ENCODE measurements at regions not wholly inside any gene's neighbourhood (a gene's known extent, or its start where the extent isn't known, plus 50 kb on each side); places are given as distances from the start of the nearest gene placed in this dataset.

DNA sequence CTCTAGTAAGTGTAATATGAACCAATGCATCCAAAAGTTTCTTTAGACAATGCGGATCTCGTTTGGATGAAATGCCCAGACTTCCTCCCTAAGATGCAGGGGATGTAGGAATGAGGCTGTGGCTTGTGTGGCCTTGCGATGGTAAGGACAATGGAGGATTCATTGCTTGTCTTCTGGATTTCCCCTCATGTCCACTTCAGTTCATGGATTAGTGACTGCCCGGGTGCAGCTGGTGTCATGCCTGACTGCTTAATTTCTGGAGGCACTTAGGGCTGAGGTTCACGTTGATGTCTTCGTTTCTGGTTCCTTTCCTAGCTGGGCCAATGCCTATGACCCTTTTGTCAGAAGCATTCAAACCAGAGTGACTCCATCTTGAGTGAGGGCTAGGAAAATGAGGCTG is 93.8 kb downstream of the SCP2D1 start:
- no peaks in the 10 kb centered on the region for H3F3A ChIP-seq (ENCODE audit: low read depth)
- no peaks in the 10 kb centered on the region for H3K4me1 ChIP-seq (ENCODE audit: insufficient read depth, low read length, poor library complexity, severe bottlenecking)
- no peak overlapping the region for H3K9ac ChIP-seq (ENCODE audit: low read depth, low read length, poor library complexity, severe bottlenecking)
- no peaks in the 10 kb centered on the region for H3K36me3 ChIP-seq (ENCODE audit: insufficient read depth, low read length)
- no peaks in the 10 kb centered on the region for H4K20me1 ChIP-seq (ENCODE audit: insufficient read depth, low read length, poor library complexity, severe bottlenecking)
- H3K27me3 ChIP-seq (ENCODE audit: insufficient read depth, low read length, poor library complexity, severe bottlenecking), result no peaks in the 10 kb centered on the region
- H3K9me2 ChIP-seq (replicated peaks; ENCODE audit: low read depth, low read length), result no peaks in the 10 kb centered on the region
- no peaks in the 10 kb centered on the region for H3K9me3 ChIP-seq (ENCODE audit: insufficient read depth, low read depth, low read length)
- TF ChIP-seq, protein P1, sequence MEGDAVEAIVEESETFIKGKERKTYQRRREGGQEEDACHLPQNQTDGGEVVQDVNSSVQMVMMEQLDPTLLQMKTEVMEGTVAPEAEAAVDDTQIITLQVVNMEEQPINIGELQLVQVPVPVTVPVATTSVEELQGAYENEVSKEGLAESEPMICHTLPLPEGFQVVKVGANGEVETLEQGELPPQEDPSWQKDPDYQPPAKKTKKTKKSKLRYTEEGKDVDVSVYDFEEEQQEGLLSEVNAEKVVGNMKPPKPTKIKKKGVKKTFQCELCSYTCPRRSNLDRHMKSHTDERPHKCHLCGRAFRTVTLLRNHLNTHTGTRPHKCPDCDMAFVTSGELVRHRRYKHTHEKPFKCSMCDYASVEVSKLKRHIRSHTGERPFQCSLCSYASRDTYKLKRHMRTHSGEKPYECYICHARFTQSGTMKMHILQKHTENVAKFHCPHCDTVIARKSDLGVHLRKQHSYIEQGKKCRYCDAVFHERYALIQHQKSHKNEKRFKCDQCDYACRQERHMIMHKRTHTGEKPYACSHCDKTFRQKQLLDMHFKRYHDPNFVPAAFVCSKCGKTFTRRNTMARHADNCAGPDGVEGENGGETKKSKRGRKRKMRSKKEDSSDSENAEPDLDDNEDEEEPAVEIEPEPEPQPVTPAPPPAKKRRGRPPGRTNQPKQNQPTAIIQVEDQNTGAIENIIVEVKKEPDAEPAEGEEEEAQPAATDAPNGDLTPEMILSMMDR (conservative IDR thresholded peaks at IDR 0.05; ENCODE audit: low read length), result no peak
- no peak for TF ChIP-seq EZH2phosphoT487 (IDR thresholded peaks at IDR 0.05; ENCODE audit: borderline replicate concordance)
- H3K79me2 ChIP-seq (ENCODE audit: insufficient read depth, low read length), result no peaks in the 10 kb centered on the region
- no peak overlapping the region for H3K4me2 ChIP-seq (ENCODE audit: low read depth, low read length, poor library complexity, severe bottlenecking)
- H3K4me3 ChIP-seq (ENCODE audit: low read length, poor library complexity, severe bottlenecking), result no peak overlapping the region
- H2AFZ ChIP-seq (ENCODE audit: low read length), result no peak overlapping the region

DNA sequence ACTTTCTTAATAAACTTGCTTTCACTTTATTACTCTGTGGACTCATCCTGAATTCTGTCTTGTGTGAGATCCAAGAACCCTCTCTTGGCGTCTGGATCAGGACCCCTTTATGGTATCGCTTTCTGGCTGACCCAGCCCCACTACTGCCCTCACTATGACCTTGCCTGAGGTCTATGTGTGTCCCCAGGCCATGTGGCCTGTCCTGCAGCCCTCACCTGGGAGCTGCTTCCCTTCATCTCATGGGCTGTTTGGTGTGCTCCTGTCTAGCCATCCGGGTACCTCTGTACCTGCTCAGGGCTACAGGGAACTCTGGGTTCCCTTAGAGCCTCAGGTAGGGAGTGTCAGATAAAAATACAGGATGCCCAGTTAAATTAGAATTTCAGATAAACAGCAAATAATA is 94.5 kb downstream of the SCP2D1 start:
- no peak overlapping the region for H3K9ac ChIP-seq (ENCODE audit: low read depth, low read length, poor library complexity, severe bottlenecking)
- H3K9me2 ChIP-seq (replicated peaks; ENCODE audit: low read depth, low read length), result no peaks in the 10 kb centered on the region
- no peaks in the 10 kb centered on the region for H3K79me2 ChIP-seq (ENCODE audit: insufficient read depth, low read length)
- H3K4me1 ChIP-seq (ENCODE audit: insufficient read depth, low read length, poor library complexity, severe bottlenecking), result no peaks in the 10 kb centered on the region
- no peaks in the 10 kb centered on the region for H3K36me3 ChIP-seq (ENCODE audit: insufficient read depth, low read length)
- no peaks in the 10 kb centered on the region for H4K20me1 ChIP-seq (ENCODE audit: insufficient read depth, low read length, poor library complexity, severe bottlenecking)
- no peaks in the 10 kb centered on the region for H3K27me3 ChIP-seq (ENCODE audit: insufficient read depth, low read length, poor library complexity, severe bottlenecking)
- no peaks in the 10 kb centered on the region for H3F3A ChIP-seq (ENCODE audit: low read depth)
- H3K4me2 ChIP-seq (ENCODE audit: low read depth, low read length, poor library complexity, severe bottlenecking), result no peak overlapping the region
- H2AFZ ChIP-seq (ENCODE audit: low read length), result no peak overlapping the region
- no peaks in the 10 kb centered on the region for H3K9me3 ChIP-seq (ENCODE audit: insufficient read depth, low read depth, low read length)
- no peak for TF ChIP-seq EZH2phosphoT487 (IDR thresholded peaks at IDR 0.05; ENCODE audit: borderline replicate concordance)
- TF ChIP-seq, protein P1 (conservative IDR thresholded peaks at IDR 0.05; ENCODE audit: low read length), result no peak
- H3K4me3 ChIP-seq (ENCODE audit: low read length, poor library complexity, severe bottlenecking), result no peak overlapping the region

- H3K79me2 ChIP-seq (ENCODE audit: insufficient read depth, low read length), result no peaks in the 10 kb centered on the region
- H3K4me1 ChIP-seq (ENCODE audit: insufficient read depth, low read length, poor library complexity, severe bottlenecking), result no peaks in the 10 kb centered on the region
- no peaks in the 10 kb centered on the region for H3F3A ChIP-seq (ENCODE audit: low read depth)
- TF ChIP-seq EZH2phosphoT487 (IDR thresholded peaks at IDR 0.05; ENCODE audit: borderline replicate concordance), result no peak
- H4K20me1 ChIP-seq (ENCODE audit: insufficient read depth, low read length, poor library complexity, severe bottlenecking), result no peaks in the 10 kb centered on the region
- H3K9ac ChIP-seq (ENCODE audit: low read depth, low read length, poor library complexity, severe bottlenecking), result no peak overlapping the region
- H3K36me3 ChIP-seq (ENCODE audit: insufficient read depth, low read length), result no peaks in the 10 kb centered on the region
- no peaks in the 10 kb centered on the region for H3K9me2 ChIP-seq (replicated peaks; ENCODE audit: low read depth, low read length)
- no peaks in the 10 kb centered on the region for H3K9me3 ChIP-seq (ENCODE audit: insufficient read depth, low read depth, low read length)
- H3K27me3 ChIP-seq (ENCODE audit: insufficient read depth, low read length, poor library complexity, severe bottlenecking), result no peaks in the 10 kb centered on the region
- H3K4me3 ChIP-seq (ENCODE audit: low read length, poor library complexity, severe bottlenecking), result no peak overlapping the region
- no peak overlapping the region for H2AFZ ChIP-seq (ENCODE audit: low read length)
- no peak overlapping the region for H3K4me2 ChIP-seq (ENCODE audit: low read depth, low read length, poor library complexity, severe bottlenecking)
These were observed 95.7 kb downstream of the SCP2D1 start for GRCh38 chr20:18909254-18909653.

DNA sequence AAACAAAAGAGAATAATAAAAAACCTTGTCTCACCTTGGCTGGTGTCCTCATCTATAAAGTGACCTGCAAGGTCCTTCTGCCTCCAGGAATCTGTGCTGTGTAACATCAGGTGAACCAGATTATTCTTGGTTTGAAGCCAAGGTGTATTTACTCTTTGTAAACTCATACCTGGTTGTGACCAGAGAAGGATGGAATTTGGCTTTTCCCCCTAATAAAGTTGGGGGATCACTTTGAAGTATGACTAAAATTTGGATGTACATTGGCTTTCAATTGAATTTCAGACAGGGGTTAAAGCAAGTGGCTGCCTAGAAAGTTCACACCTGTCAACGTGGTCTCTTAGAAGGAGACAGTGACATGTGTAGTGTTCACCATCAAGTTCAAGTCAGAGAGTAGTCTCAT is 100.1 kb downstream of the SCP2D1 start:
- no peak overlapping the region for H3K4me2 ChIP-seq (ENCODE audit: low read depth, low read length, poor library complexity, severe bottlenecking)

More for the DNA sequence above, 100.1 kb downstream of the SCP2D1 start:
- Histone ChIP-seq H3K27me3 (ENCODE audit: insufficient read depth, low read length, poor library complexity, severe bottlenecking) (no peaks in the 10 kb centered on the region), H3K36me3 (ENCODE audit: insufficient read depth, low read length) (no peaks in the 10 kb centered on the region), H3K4me3 (ENCODE audit: low read length, poor library complexity, severe bottlenecking) (no peak overlapping the region), H3K9me2 (replicated peaks; ENCODE audit: low read depth, low read length) (no peaks in the 10 kb centered on the region), H3K4me1 (ENCODE audit: insufficient read depth, low read length, poor library complexity, severe bottlenecking) (no peaks in the 10 kb centered on the region), H2AFZ (ENCODE audit: low read length) (no peak overlapping the region), H4K20me1 (ENCODE audit: insufficient read depth, low read length, poor library complexity, severe bottlenecking) (no peaks in the 10 kb centered on the region), H3K9ac (ENCODE audit: low read depth, low read length, poor library complexity, severe bottlenecking) (no peak overlapping the region), H3F3A (ENCODE audit: low read depth) (no peaks in the 10 kb centered on the region), H3K9me3 (ENCODE audit: insufficient read depth, low read depth, low read length) (no peaks in the 10 kb centered on the region), H3K79me2 (ENCODE audit: insufficient read depth, low read length) (no peaks in the 10 kb centered on the region)
- TF ChIP-seq, protein P1 (conservative IDR thresholded peaks at IDR 0.05; ENCODE audit: low read length), result no peak
- TF ChIP-seq EZH2phosphoT487 (IDR thresholded peaks at IDR 0.05; ENCODE audit: borderline replicate concordance), result no peak

Measured in Loucy (cell line).